ENCODE measurements at regions not wholly inside any gene's neighbourhood (a gene's known extent, or its start where the extent isn't known, plus 50 kb on each side); places are given as distances from the start of the nearest gene placed in this dataset.

GRCh38 chr5:15373151-15373550 is 126.8 kb upstream of the FBXL7 start:
- Histone ChIP-seq H3K4me3 (no peak overlapping the region), H3K27me3 (no peaks in the 10 kb centered on the region), H3K36me3 (no peaks in the 10 kb centered on the region), H3K9me3 (no peaks in the 10 kb centered on the region), H3K27ac (no peak overlapping the region), H3K4me1 (no peaks in the 10 kb centered on the region), H3K9ac (ENCODE audit: low read depth in 2 of 2, low read length in 2 of 2) (no peak overlapping the region)
- TF ChIP-seq, protein P1, sequence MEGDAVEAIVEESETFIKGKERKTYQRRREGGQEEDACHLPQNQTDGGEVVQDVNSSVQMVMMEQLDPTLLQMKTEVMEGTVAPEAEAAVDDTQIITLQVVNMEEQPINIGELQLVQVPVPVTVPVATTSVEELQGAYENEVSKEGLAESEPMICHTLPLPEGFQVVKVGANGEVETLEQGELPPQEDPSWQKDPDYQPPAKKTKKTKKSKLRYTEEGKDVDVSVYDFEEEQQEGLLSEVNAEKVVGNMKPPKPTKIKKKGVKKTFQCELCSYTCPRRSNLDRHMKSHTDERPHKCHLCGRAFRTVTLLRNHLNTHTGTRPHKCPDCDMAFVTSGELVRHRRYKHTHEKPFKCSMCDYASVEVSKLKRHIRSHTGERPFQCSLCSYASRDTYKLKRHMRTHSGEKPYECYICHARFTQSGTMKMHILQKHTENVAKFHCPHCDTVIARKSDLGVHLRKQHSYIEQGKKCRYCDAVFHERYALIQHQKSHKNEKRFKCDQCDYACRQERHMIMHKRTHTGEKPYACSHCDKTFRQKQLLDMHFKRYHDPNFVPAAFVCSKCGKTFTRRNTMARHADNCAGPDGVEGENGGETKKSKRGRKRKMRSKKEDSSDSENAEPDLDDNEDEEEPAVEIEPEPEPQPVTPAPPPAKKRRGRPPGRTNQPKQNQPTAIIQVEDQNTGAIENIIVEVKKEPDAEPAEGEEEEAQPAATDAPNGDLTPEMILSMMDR (IDR thresholded peaks at IDR 0.05) = no peak
- intact Hi-C loops (cut with DNase I) = no loop called here
- DNase-seq = no peak

GRCh38 chr5:15371184-15371583 is 128.8 kb upstream of the FBXL7 start:
- Histone ChIP-seq H3K27ac (no peak overlapping the region), H3K36me3 (no peaks in the 10 kb centered on the region), H3K4me3 (no peak overlapping the region), H3K9me3 (no peaks in the 10 kb centered on the region), H3K27me3 (no peaks in the 10 kb centered on the region), H3K4me1 (no peaks in the 10 kb centered on the region), H3K9ac (ENCODE audit: low read depth in 2 of 2, low read length in 2 of 2) (no peak overlapping the region)
- TF ChIP-seq, protein P1 (IDR thresholded peaks at IDR 0.05) = no peak
- intact Hi-C loops (cut with DNase I) = no loop called here
- no peak for DNase-seq

GRCh38 chr5:15368835-15369234 is 131.1 kb upstream of the FBXL7 start:
- Histone ChIP-seq H3K27me3 (no peaks in the 10 kb centered on the region), H3K4me3 (no peak overlapping the region), H3K27ac (no peak overlapping the region), H3K36me3 (no peaks in the 10 kb centered on the region), H3K4me1 (no peaks in the 10 kb centered on the region), H3K9me3 (no peaks in the 10 kb centered on the region), H3K9ac (ENCODE audit: low read depth in 2 of 2, low read length in 2 of 2) (no peak overlapping the region)
- intact Hi-C loops (cut with DNase I) = no loop called here
- no peak for DNase-seq
- TF ChIP-seq, protein P1 (IDR thresholded peaks at IDR 0.05) = no peak

- Histone ChIP-seq H3K27ac (no peak overlapping the region), H3K4me1 (no peaks in the 10 kb centered on the region), H3K27me3 (no peaks in the 10 kb centered on the region), H3K9me3 (no peaks in the 10 kb centered on the region), H3K9ac (ENCODE audit: low read depth in 2 of 2, low read length in 2 of 2) (no peak overlapping the region), H3K4me3 (no peak overlapping the region), H3K36me3 (no peaks in the 10 kb centered on the region)
- TF ChIP-seq, protein P1 (IDR thresholded peaks at IDR 0.05) = no peak
- intact Hi-C loops (cut with DNase I) = no loop called here
- no peak for DNase-seq
Observed at GRCh38 chr5:15367489-15367888, 132.5 kb upstream of the FBXL7 start.

DNA sequence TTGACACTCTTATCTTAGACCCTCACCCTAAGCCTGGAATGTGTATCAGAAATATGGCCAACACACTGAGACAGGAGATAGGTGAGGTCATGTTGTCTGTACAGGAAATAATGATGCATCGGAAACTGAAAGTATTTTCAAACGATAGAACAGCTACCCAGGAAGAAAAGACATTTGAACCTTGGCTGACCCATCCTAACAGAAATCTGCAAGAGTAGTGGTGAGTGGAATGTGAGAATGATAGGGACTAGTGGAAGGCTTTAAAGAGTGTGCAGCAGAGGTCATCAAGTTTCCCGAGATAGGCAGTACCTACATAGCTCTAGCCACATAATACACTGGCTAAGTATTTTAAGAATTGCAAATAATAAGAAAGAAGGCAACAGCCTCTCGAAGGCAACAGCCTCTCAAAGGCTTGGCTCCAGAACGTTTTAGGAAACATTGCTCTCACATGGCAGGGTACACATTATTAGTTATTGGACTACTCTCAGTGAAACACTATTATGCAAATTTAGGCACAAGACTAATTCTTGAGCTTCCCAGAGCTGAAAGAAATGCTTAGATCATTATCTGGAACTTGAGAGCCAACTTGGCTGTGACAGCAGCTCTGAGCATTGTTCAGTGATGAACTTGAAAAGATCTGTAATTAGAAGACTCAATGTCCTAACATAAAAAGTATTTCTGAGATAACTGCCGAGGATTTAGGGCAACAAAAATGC is 133.1 kb upstream of the FBXL7 start:
- H3K9me3 ChIP-seq = no peaks in the 10 kb centered on the region

More for the DNA sequence above, 133.1 kb upstream of the FBXL7 start:
- Histone ChIP-seq H3K4me1 (no peaks in the 10 kb centered on the region), H3K4me3 (no peak overlapping the region), H3K9ac (ENCODE audit: low read depth in 2 of 2, low read length in 2 of 2) (no peak overlapping the region), H3K36me3 (no peaks in the 10 kb centered on the region), H3K27me3 (no peaks in the 10 kb centered on the region), H3K27ac (no peak overlapping the region)
- TF ChIP-seq, protein P1 (IDR thresholded peaks at IDR 0.05) = no peak
- intact Hi-C loops (cut with DNase I) = no loop called here
- DNase-seq = no peak
